ENCODE measurements at regions not wholly inside any gene's neighbourhood (a gene's known extent, or its start where the extent isn't known, plus 50 kb on each side); places are given as distances from the start of the nearest gene placed in this dataset.
"Not testable (repeated sequence)": the region's sequence is repeated elsewhere in the genome, so short reads cannot be mapped to it uniquely, and the experiment has no call there.

DNA sequence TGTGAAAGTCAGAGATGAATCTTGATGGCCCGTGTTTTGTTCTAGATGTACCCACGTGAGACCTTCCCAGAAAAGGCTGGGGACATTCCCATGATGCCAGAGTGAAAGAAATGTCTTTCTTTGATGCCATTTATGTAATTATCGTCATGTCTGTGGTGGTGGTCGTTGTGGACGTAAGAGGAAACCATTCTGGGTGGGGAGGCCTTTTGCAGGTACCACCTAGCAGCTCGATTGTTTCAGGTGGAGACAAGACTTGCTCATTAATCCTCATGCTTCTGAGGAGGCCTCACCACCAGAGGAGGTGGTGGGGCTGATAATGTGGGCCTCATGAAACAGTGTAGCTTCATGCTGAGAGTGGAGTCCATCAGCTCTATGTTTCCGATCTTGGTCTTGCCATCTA is 58.1 kb upstream of the USP3 start:
- Histone ChIP-seq H3K27me3 (ENCODE audit: insufficient read depth, low read length) (peaks cover 5% of the 10 kb centered on the region; the same call in 1 of the 2 replicates), H3K79me2 (ENCODE audit: insufficient read depth, low read length) (no peaks in the 10 kb centered on the region), H3K4me1 (ENCODE audit: insufficient read depth, low read length, severe bottlenecking) (no peaks in the 10 kb centered on the region), H3K4me2 (ENCODE audit: low read length) (no peak overlapping the region), H3K36me3 (ENCODE audit: insufficient read depth, low read length) (no peaks in the 10 kb centered on the region), H3F3A (ENCODE audit: insufficient read depth, low read length) (no peaks in the 10 kb centered on the region), H3K9me3 (ENCODE audit: low read length) (no peaks in the 10 kb centered on the region), H3K9me2 (ENCODE audit: low read depth, low read length) (no peaks in the 10 kb centered on the region), H2AFZ (ENCODE audit: low read length) (no peak overlapping the region), H3K4me3 (ENCODE audit: low read depth, low read length, poor library complexity, severe bottlenecking) (no peak overlapping the region), H3K27ac (ENCODE audit: low read depth, low read length, poor library complexity, severe bottlenecking) (no peak overlapping the region), H4K20me1 (ENCODE audit: insufficient read depth, low read length) (no peaks in the 10 kb centered on the region), H3K9ac (ENCODE audit: low read length) (no peak overlapping the region)
- TF ChIP-seq, protein P1, sequence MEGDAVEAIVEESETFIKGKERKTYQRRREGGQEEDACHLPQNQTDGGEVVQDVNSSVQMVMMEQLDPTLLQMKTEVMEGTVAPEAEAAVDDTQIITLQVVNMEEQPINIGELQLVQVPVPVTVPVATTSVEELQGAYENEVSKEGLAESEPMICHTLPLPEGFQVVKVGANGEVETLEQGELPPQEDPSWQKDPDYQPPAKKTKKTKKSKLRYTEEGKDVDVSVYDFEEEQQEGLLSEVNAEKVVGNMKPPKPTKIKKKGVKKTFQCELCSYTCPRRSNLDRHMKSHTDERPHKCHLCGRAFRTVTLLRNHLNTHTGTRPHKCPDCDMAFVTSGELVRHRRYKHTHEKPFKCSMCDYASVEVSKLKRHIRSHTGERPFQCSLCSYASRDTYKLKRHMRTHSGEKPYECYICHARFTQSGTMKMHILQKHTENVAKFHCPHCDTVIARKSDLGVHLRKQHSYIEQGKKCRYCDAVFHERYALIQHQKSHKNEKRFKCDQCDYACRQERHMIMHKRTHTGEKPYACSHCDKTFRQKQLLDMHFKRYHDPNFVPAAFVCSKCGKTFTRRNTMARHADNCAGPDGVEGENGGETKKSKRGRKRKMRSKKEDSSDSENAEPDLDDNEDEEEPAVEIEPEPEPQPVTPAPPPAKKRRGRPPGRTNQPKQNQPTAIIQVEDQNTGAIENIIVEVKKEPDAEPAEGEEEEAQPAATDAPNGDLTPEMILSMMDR (IDR thresholded peaks at IDR 0.05; ENCODE audit: low read length): no peak
- TF ChIP-seq EZH2 (IDR thresholded peaks at IDR 0.05; ENCODE audit: borderline replicate concordance, low read length): no peak

- Histone ChIP-seq H3K27me3 (ENCODE audit: insufficient read depth, low read length) (peaks cover 5% of the 10 kb centered on the region; the same call in 1 of the 2 replicates), H4K20me1 (ENCODE audit: insufficient read depth, low read length) (no peaks in the 10 kb centered on the region), H3K9ac (ENCODE audit: low read length) (no peak overlapping the region), H3K27ac (ENCODE audit: low read depth, low read length, poor library complexity, severe bottlenecking) (no peak overlapping the region), H3K9me3 (ENCODE audit: low read length) (no peaks in the 10 kb centered on the region), H3K4me3 (ENCODE audit: low read depth, low read length, poor library complexity, severe bottlenecking) (no peak overlapping the region), H3K4me2 (ENCODE audit: low read length) (no peak overlapping the region), H3K79me2 (ENCODE audit: insufficient read depth, low read length) (no peaks in the 10 kb centered on the region), H3K4me1 (ENCODE audit: insufficient read depth, low read length, severe bottlenecking) (no peaks in the 10 kb centered on the region), H3K36me3 (ENCODE audit: insufficient read depth, low read length) (no peaks in the 10 kb centered on the region), H3F3A (ENCODE audit: insufficient read depth, low read length) (no peaks in the 10 kb centered on the region), H2AFZ (ENCODE audit: low read length) (no peak overlapping the region), H3K9me2 (ENCODE audit: low read depth, low read length) (no peaks in the 10 kb centered on the region)
- TF ChIP-seq EZH2 (IDR thresholded peaks at IDR 0.05; ENCODE audit: borderline replicate concordance, low read length): no peak
- TF ChIP-seq, protein P1 (IDR thresholded peaks at IDR 0.05; ENCODE audit: low read length): no peak
Observed at GRCh38 chr15:63447017-63447676, 57.2 kb upstream of the USP3 start.

GRCh38 chr15:63448266-63448665 is 56.1 kb upstream of the USP3 start:
- Histone ChIP-seq H3K27me3 (ENCODE audit: insufficient read depth, low read length) (no peaks in the 10 kb centered on the region), H3K4me1 (ENCODE audit: insufficient read depth, low read length, severe bottlenecking) (no peaks in the 10 kb centered on the region), H2AFZ (ENCODE audit: low read length) (no peak overlapping the region), H4K20me1 (ENCODE audit: insufficient read depth, low read length) (no peaks in the 10 kb centered on the region), H3K36me3 (ENCODE audit: insufficient read depth, low read length) (no peaks in the 10 kb centered on the region), H3K9me2 (ENCODE audit: low read depth, low read length) (no peaks in the 10 kb centered on the region), H3K79me2 (ENCODE audit: insufficient read depth, low read length) (no peaks in the 10 kb centered on the region), H3K4me2 (ENCODE audit: low read length) (no peak overlapping the region), H3K9me3 (ENCODE audit: low read length) (no peaks in the 10 kb centered on the region), H3K9ac (ENCODE audit: low read length) (no peak overlapping the region), H3F3A (ENCODE audit: insufficient read depth, low read length) (no peaks in the 10 kb centered on the region), H3K27ac (ENCODE audit: low read depth, low read length, poor library complexity, severe bottlenecking) (no peak overlapping the region), H3K4me3 (ENCODE audit: low read depth, low read length, poor library complexity, severe bottlenecking) (no peak overlapping the region)
- TF ChIP-seq EZH2 (IDR thresholded peaks at IDR 0.05; ENCODE audit: borderline replicate concordance, low read length): no peak
- TF ChIP-seq, protein P1 (IDR thresholded peaks at IDR 0.05; ENCODE audit: low read length): no peak

- not testable (repeated sequence) for H3K27me3 ChIP-seq (ENCODE audit: insufficient read depth, low read length); H3K4me2 ChIP-seq (ENCODE audit: low read length); H3K4me3 ChIP-seq (ENCODE audit: low read depth, low read length, poor library complexity, severe bottlenecking); H3K9ac ChIP-seq (ENCODE audit: low read length); H3K9me3 ChIP-seq (ENCODE audit: low read length); H2AFZ ChIP-seq (ENCODE audit: low read length); H3K4me1 ChIP-seq (ENCODE audit: insufficient read depth, low read length, severe bottlenecking); H4K20me1 ChIP-seq (ENCODE audit: insufficient read depth, low read length); H3F3A ChIP-seq (ENCODE audit: insufficient read depth, low read length); H3K27ac ChIP-seq (ENCODE audit: low read depth, low read length, poor library complexity, severe bottlenecking); H3K79me2 ChIP-seq (ENCODE audit: insufficient read depth, low read length); H3K36me3 ChIP-seq (ENCODE audit: insufficient read depth, low read length); H3K9me2 ChIP-seq (ENCODE audit: low read depth, low read length)
Observed at GRCh38 chr15:63448872-63449555, 55.4 kb upstream of the USP3 start.

Data from OCI-LY1 (cell line).